ENCODE measurements at regions not wholly inside any gene's neighbourhood (a gene's known extent, or its start where the extent isn't known, plus 50 kb on each side); places are given as distances from the start of the nearest gene placed in this dataset.

DNA sequence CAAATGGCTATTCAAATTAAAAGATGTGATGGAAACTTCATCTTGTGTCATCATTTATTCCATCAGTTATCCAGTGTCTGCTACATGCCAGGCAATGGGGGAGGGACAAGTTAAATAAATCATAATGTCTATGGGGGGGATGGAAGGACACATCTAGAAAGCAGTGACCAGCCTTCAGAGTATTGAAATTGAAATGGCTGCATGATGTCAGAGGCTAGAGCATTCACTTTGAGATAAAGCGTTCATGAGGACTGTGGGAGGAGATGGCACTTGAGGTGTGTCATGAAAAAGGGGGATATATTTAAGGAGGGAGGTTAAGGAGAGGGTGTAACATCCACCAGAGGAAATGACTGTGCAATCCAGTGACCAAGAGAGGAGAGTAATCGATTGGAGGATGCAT, 50.6 kb downstream of the SLIT2 start:
- in situ Hi-C loops (cut with MboI; ENCODE audit: low sequenced_read_pairs) = no loop called here

- in situ Hi-C loops (cut with MboI; ENCODE audit: low sequenced_read_pairs) = no loop called here
These were observed 54.3 kb downstream of the SLIT2 start for GRCh38 chr4:20305976-20306375.

- in situ Hi-C loops (cut with MboI; ENCODE audit: low sequenced_read_pairs) = no loop called here
These were observed 60.2 kb downstream of the SLIT2 start for GRCh38 chr4:20311856-20312255.

GRCh38 chr4:20313237-20314030, 61.7 kb downstream of the SLIT2 start:
- in situ Hi-C loops (cut with MboI; ENCODE audit: low sequenced_read_pairs) = no loop called here

DNA sequence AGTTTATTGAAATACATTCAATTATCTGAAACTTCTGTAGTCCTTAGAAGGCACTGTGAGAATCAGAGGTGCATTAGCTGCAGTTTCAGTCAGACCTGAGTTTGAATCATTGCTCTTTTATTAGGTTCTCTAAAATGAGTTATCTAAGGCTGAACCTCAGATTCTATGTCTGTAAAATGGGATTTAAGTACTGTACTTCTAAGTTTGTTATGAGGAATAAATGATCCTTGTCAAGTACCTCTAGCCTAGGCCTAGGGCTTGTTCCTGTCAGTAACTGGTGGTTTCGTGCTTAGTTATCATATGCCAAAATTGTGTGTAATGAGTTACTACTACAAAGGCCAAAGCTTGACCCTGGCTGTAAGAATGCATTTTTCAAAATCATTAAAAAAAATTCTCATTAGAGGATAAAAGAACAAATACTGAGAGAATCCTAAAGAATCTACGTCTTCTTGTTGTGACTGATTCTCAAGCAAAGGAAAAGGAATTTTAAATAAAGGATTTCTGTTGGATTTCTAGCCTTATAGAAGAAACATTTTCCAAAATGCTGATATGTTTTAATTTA, 65.8 kb downstream of the SLIT2 start:
- in situ Hi-C loops (cut with MboI; ENCODE audit: low sequenced_read_pairs) = no loop called here

DNA sequence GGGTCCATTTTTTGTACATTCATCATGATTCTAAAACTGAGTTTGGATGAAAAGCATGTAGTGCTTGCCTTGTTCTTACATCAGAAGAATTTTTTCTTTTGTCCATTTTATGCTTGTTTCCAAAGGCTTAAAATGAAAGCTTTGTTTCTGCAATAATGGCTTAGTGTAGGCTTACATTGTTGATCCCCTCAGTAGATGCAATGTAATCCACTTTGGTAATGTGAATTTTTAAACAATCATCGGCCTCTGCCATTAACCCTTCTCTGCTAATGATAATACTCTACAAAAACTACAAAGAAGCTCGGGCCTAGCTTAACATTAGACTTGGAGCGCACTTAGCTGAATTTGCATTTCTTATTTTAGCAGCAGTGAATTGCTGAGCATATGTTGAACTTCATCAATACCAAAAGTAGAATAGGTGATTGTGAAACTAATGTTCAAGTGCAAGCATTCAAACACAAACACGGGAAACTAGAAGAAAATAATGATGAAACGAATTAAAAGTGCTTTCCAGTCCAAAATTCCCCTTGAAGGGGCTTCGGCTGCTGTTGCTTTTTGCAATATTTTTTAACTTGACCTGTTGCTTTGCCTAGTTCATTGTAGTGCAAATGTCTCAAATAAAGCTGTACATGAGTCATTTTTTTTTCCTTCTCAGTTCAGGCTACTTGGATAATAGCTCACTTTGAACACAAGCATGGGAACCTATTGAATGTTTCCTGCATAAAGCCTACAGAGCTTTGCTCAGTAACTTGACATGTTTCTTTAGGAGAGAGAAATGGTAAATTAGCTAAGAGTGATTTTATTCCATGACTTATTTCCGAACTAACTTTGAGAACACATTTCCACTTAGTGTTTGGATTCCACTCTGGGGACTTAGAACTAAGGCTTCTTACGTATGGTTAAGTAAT, 66.5 kb downstream of the SLIT2 start:
- in situ Hi-C loops (cut with MboI; ENCODE audit: low sequenced_read_pairs) = no loop called here

DNA sequence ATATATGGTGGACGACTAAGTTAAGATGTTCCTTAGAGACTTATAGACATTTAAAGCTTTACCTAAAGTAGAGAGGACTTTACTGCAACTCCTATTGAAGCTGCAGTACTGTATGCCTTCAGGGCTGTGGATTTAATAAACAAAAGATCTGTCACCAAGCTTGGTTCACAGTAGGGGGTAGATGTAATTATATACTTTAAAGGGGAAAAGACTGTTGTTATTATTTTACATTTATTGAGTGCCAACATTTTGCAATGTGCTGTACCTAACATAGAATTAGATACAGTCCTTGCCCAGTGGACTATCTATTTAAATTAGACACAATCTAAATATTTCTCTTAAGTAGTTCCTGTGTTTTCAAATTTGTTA, 67.2 kb downstream of the SLIT2 start:
- in situ Hi-C loops (cut with MboI; ENCODE audit: low sequenced_read_pairs) = no loop called here

DNA sequence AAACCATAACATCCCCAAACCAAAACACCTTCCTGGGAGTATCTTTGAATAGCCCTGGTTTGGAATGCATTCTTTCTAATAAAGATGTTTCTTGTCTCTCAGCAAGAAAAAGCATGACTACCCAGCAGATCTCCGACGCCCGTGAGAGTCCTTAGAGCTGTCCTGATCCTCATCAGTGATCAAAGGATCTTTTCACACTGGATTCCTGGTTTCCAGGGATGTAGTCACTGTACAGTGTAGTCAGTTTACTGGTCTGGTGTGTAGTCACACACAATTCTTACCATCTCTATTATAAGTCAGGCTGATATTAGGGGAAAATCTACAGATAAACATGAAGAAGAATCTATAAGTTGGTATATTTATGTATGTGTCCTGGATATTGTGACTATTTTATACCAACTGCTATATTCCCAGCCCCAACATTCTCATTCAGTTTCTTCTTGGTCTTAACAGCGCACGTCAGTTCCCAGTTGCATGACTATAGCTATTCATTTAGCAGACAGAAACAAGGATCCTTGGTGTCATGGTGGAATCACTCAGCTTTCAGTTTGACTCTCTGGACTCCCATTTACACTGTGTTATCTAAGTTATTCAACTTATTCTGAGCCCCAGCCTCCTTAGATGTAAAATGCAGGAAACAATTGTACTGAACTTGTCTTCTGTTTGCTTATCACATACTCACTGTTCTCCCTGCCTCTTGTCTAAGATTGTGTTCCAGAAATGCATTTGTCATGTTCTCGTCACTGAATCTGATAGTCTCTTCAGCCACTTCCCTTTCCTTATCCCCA, 68.3 kb downstream of the SLIT2 start:
- in situ Hi-C loops (cut with MboI; ENCODE audit: low sequenced_read_pairs) = no loop called here

DNA sequence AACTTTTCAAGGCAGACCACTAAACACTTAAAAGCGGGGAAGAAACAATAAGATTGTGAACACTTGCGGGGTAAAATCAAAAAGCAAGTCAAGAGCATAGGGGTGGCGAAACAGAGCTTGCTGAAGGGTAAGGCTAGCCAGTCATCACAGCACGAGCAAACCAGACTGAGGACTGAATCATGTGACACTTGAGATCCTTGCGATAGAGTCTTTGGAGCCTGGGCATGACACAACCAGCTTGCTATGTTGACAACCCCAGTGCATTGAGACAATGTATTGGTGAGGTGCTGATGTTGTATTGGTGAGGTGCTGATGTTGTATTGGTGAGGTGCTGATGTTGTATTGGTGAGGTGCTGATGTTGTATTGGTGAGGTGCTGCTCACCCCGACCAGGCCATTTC, 72.3 kb downstream of the SLIT2 start:
- in situ Hi-C loops (cut with MboI; ENCODE audit: low sequenced_read_pairs) = no loop called here

- in situ Hi-C loops (cut with MboI; ENCODE audit: low sequenced_read_pairs) = no loop called here
These were observed 74.8 kb downstream of the SLIT2 start for GRCh38 chr4:20326460-20326859.

DNA sequence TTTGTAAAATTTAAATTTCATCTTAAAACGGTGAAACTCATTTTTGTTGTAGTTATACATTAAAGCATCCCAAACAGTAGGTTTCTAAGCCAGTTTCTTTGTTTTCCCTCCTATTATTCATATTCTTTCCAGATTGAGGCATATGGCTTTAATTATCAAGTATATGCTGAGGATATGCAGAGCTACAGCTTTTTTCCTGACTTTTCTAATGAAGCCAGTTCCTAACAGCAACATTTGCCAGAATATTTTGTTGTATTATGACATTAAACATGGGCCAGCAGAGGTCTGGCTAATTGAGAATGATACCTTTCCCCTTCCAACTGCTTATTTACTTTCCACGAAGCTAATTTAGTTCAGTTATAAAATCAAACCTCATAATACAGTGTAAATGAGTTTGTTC, 75.3 kb downstream of the SLIT2 start:
- in situ Hi-C loops (cut with MboI; ENCODE audit: low sequenced_read_pairs) = no loop called here

- in situ Hi-C loops (cut with MboI; ENCODE audit: low sequenced_read_pairs) = no loop called here
These were observed 76.1 kb downstream of the SLIT2 start for GRCh38 chr4:20327808-20328207.

DNA sequence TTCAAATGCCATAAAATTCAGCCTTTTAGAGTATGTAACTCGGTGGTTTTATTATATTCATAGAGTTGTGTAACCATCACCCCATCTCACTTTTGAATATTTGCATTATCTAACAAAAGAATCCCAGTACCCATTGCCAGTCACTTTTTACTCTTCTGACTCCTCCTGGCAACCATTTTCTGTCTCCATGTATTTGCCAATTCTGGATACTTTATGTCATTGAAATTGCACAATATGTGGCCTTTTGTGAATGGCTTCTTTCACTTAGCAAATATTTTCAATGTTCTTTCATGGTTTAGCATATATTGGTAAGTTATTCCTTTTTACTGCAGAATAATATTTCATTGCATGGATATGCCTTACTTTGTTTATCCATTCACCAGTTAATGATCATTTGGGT, 79.9 kb downstream of the SLIT2 start:
- in situ Hi-C loops (cut with MboI; ENCODE audit: low sequenced_read_pairs) = no loop called here

DNA sequence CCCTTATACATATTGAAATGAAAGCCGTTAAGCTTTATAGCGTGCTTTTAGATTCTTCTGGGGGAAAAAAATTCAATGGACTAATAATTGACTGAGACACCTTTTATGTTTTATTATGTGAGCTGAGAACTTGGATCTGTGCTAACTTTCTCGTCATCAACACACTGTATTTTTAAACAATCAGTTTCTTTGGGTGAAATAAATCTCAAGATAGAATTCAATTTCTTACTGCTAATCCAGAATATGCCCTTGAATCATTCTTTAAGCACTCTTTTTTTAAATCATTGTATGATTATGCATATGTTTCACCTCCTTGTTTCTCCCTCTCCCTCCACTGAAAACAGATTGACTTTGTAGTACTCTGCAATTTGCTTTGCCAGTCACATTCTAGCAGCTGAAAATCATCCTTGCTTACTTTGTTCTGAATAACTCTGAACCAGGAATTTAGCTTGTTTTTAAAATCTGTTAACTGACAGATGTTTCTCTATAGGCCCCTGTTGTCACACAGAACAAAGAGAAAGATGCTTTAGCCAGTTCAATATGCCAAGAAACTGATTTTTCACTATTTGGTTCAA, 81.5 kb downstream of the SLIT2 start:
- in situ Hi-C loops (cut with MboI; ENCODE audit: low sequenced_read_pairs) = no loop called here

GRCh38 chr4:20337261-20337664, 85.6 kb downstream of the SLIT2 start:
- in situ Hi-C loops (cut with MboI; ENCODE audit: low sequenced_read_pairs) = no loop called here

DNA sequence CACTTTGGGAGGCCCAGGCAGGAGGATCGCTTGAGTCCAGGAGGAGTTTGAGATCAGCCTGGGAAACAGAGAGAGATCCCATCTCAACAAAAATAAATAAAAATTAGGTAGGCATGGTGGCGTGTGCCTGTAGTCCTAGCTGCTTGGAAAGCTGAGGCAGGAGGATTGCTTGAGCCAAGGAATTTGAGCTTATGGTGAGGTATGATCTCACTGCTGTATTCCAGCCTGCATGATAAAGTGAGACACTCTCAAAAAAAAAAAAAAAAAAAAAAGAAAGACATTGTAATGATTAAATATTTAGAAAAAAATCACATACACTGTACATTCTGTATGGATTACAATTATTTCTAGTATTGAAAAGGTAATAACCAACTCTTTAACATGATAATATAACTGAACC, 87.1 kb downstream of the SLIT2 start:
- in situ Hi-C loops (cut with MboI; ENCODE audit: low sequenced_read_pairs) = no loop called here

DNA sequence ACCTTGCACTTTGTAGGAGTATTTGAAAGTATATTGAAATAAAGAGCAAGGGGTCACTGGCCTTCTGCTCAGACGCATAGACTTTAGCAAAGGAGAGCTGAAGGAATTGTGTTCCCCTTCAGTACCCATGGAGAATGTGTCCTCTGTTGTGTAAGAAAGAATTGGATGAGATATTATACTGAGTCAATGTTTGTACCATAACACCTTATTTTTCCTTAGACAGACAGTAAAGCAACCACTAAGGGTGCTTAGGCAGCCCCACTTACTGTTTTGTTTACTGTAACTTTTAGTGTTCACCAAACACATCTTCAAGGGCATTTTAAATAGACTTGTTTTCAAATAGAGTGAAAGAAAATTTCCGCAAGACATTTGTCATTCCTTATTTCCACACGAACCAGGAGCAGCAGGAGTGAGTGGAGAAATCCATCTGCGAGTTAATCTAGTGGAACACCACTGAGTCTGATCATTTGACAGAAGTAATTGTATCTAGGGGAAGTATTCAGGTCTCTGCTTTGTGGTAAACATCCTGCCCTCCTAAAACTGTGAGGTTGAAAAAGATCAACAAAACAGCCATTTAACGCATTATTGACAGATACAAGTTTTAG, 89.5 kb downstream of the SLIT2 start:
- in situ Hi-C loops (cut with MboI; ENCODE audit: low sequenced_read_pairs) = no loop called here

- in situ Hi-C loops (cut with MboI; ENCODE audit: low sequenced_read_pairs) = no loop called here
These were observed 95.8 kb downstream of the SLIT2 start for GRCh38 chr4:20347531-20347930.

- in situ Hi-C loops (cut with MboI; ENCODE audit: low sequenced_read_pairs) = no loop called here
These were observed 96.7 kb downstream of the SLIT2 start for GRCh38 chr4:20348411-20348810.
